HFF-Myc (cell line): ENCODE measurements at regions not wholly inside any gene's neighbourhood (a gene's known extent, or its start where the extent isn't known, plus 50 kb on each side); places are given as distances from the start of the nearest gene placed in this dataset.
"Not testable (repeated sequence)": the region's sequence is repeated elsewhere in the genome, so short reads cannot be mapped to it uniquely, and the experiment has no call there.

ENCODE experiments used
- DNase-seq: peaks from one replicate; pipeline ENCODE4 v3.0.0-alpha.2; 2011; ENCODE audit warnings: low read depth; ENCODE audit errors: extremely low read depth
- H3K4me3 ChIP-seq: replicated peaks from 2 replicates; pipeline ENCODE4 v1.5.1; 2011; ENCODE audit warnings: low read depth, mild to moderate bottlenecking, control low read depth, low read length
- CTCF ChIP-seq: IDR thresholded peaks from 2 replicates; pipeline ENCODE4 v1.5.1; 2012; ENCODE audit warnings: mild to moderate bottlenecking, low read depth, low read length, control low read depth; ENCODE audit errors: missing control alignments

DNA sequence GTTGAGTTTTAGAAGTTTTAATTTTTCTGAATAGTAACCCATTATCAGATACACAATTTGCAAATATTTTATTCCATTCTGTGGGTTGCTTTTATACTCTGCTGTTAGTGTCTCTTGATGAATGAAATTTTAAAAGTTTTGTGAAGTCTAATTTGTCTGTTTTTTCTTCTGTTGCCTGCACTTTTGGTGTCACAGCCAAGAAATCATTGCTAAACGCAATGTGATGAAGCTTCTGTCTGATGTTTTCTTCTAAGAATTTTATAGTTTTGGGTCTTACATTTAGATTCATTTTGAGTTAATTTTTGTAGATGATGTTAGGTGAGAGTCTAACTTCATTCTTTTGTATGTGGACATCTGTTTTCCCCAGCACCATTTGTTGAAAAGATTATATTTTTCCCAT is 330.0 kb upstream of the FOXK1 start:
- no peak for TF ChIP-seq CTCF
- H3K4me3 ChIP-seq = no peak overlapping the region
- no peak for DNase-seq

DNA sequence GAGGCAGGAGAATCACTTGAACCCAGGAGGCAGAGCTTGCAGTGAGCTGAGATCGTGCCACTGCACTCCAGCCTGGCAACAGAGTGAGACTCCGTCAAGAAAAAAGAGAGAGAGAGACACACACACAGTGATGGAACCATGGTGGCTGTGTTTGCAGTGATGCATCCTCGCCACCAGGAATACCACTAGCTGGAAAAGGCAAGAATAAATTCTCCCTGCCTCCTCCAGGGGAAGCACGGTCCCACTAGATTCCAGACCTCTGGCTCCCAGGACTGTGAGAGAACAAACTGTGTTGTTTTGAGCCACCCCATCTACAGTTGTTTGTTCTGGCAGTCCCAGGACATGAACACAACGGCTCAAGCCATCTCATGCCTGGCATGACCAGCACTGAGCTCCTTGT is 320.3 kb upstream of the FOXK1 start:
- TF ChIP-seq CTCF = no peak
- H3K4me3 ChIP-seq = no peak overlapping the region
- DNase-seq = no peak

- TF ChIP-seq CTCF = no peak
- H3K4me3 ChIP-seq = no peak overlapping the region
- no peak for DNase-seq
Measured at GRCh38 chr7:4383584-4383983, 298.5 kb upstream of the FOXK1 start.

- no peak overlapping the region for H3K4me3 ChIP-seq
- TF ChIP-seq CTCF = no peak
- no peak for DNase-seq
Measured at GRCh38 chr7:4386190-4386589, 295.9 kb upstream of the FOXK1 start.

GRCh38 chr7:4391103-4391502 is 291.0 kb upstream of the FOXK1 start:
- H3K4me3 ChIP-seq, DNase-seq: not testable (repeated sequence)

DNA sequence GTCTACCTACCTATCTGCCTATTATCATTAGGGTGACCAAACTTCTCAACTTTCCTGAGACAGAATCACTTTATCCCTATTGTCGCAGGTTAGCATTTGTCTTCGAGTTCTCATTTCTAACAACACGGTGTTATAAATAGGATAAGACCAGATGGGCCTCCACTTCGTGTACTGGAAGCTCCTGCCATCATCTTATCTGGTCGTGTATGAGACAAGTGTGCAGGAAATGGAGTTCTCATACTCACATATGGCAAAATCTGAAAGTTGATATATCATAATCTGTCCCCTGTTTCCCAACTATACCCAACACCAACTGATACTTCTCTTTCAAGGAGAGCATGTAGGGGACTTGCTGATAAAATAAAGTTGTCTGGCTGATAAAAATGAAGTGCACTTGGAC is 287.4 kb upstream of the FOXK1 start:
- no peak for TF ChIP-seq CTCF
- H3K4me3 ChIP-seq = no peak overlapping the region
- DNase-seq = no peak

DNA sequence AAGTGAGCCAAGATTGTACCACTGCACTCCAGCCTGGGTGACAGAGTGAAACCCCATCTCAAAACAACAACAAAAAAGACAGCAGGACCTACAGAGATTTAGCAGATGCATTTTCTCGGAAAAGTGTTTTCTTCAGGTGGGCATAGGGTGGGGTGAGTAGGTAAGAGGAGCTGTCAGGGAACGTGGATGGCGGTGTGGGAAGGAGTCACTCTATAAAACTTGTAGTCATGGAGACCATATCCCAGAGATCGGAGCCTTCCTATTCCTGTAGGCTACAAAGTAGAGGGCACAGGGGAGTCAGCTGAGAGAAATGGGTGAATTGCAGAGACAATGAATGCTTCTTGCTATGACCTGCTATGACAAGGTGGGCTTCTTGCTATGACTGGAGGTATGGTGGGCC is 283.0 kb upstream of the FOXK1 start:
- DNase-seq = no peak
- no peak for TF ChIP-seq CTCF
- H3K4me3 ChIP-seq = no peak overlapping the region
